WTC11 (cell line): ENCODE measurements at regions not wholly inside any gene's neighbourhood (a gene's known extent, or its start where the extent isn't known, plus 50 kb on each side); places are given as distances from the start of the nearest gene placed in this dataset.

Source experiments
- JAZF1 ChIP-seq: fragments of 250-450 bp; sonication (Bioruptor Pico); IDR thresholded peaks from 2 replicates; pipeline ENCODE4 v1.9.0; 2021; ENCODE audit warnings: moderate library complexity, mild to moderate bottlenecking, inconsistent platforms
- NR2C2 ChIP-seq: sonication (generic); formaldehyde crosslinking; IDR thresholded peaks from 2 replicates; pipeline ENCODE4 v1.8.0; 2022; ENCODE audit warnings: mild to moderate bottlenecking, missing genetic modification reagents
- TF ChIP-seq, protein P1 (sequence below): fragments of 250-450 bp; sonication (Bioruptor Pico); IDR thresholded peaks from 2 replicates; pipeline ENCODE4 v1.9.0; 2021; ENCODE audit warnings: mild to moderate bottlenecking, borderline replicate concordance
- TF ChIP-seq, protein P2 (sequence below): sonication (generic); formaldehyde crosslinking; conservative IDR thresholded peaks from 2 replicates; pipeline ENCODE4 v1.8.1; 2022; ENCODE audit warnings: mild to moderate bottlenecking, missing genetic modification reagents
- TF ChIP-seq, protein P3 (sequence below): fragments of 250-450 bp; sonication (Bioruptor Pico); IDR thresholded peaks from 2 replicates; pipeline ENCODE4 v2.1.2; 2022; ENCODE audit warnings: mild to moderate bottlenecking, moderate library complexity
- TF ChIP-seq, protein P4 (sequence below): sonication (generic); formaldehyde crosslinking; IDR thresholded peaks from 2 replicates; pipeline ENCODE4 v1.8.1; 2022; ENCODE audit warnings: low read depth, missing genetic modification reagents, borderline replicate concordance
- TF ChIP-seq, protein P5 (sequence below): fragments of 250-450 bp; sonication (Bioruptor Pico); IDR thresholded peaks from 2 replicates; pipeline ENCODE4 v1.9.0; 2021; ENCODE audit warnings: mild to moderate bottlenecking
- TF ChIP-seq, protein P6 (sequence below): sonication (generic); formaldehyde crosslinking; conservative IDR thresholded peaks from 2 replicates; pipeline ENCODE4 v1.8.1; 2023; ENCODE audit warnings: mild to moderate bottlenecking, low read depth, missing genetic modification reagents, moderate library complexity
- TF ChIP-seq, protein P7 (sequence below): sonication (generic); formaldehyde crosslinking; IDR thresholded peaks from 2 replicates; pipeline ENCODE4 v1.8.1; 2023; ENCODE audit warnings: mild to moderate bottlenecking, missing genetic modification reagents, moderate library complexity
- TF ChIP-seq, protein P8 (sequence below): sonication (generic); formaldehyde crosslinking; IDR thresholded peaks from 2 replicates; pipeline ENCODE4 v1.8.1; 2023; ENCODE audit warnings: mild to moderate bottlenecking, moderate library complexity, missing genetic modification reagents

DNA sequence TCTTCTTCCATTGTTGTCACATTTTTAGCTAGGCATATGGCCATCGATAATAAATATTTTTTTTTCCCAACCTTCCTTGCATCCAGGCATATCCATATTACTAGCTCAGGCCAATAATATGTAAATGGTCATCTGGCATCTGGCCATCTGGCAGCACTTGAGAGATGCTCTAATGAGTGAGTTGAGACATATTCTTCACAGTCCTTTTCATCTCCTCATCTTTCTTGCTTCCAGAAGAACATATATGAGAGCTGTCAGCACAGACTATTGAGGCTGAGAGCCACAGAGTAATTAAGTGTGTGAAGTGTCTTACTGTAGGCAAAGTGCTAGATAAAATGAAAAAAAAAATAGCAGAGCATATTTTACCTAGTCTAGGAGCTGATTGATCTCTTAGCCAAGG lies 628.4 kb upstream of the TMPRSS15 start (continued):
- TF ChIP-seq, protein P1, sequence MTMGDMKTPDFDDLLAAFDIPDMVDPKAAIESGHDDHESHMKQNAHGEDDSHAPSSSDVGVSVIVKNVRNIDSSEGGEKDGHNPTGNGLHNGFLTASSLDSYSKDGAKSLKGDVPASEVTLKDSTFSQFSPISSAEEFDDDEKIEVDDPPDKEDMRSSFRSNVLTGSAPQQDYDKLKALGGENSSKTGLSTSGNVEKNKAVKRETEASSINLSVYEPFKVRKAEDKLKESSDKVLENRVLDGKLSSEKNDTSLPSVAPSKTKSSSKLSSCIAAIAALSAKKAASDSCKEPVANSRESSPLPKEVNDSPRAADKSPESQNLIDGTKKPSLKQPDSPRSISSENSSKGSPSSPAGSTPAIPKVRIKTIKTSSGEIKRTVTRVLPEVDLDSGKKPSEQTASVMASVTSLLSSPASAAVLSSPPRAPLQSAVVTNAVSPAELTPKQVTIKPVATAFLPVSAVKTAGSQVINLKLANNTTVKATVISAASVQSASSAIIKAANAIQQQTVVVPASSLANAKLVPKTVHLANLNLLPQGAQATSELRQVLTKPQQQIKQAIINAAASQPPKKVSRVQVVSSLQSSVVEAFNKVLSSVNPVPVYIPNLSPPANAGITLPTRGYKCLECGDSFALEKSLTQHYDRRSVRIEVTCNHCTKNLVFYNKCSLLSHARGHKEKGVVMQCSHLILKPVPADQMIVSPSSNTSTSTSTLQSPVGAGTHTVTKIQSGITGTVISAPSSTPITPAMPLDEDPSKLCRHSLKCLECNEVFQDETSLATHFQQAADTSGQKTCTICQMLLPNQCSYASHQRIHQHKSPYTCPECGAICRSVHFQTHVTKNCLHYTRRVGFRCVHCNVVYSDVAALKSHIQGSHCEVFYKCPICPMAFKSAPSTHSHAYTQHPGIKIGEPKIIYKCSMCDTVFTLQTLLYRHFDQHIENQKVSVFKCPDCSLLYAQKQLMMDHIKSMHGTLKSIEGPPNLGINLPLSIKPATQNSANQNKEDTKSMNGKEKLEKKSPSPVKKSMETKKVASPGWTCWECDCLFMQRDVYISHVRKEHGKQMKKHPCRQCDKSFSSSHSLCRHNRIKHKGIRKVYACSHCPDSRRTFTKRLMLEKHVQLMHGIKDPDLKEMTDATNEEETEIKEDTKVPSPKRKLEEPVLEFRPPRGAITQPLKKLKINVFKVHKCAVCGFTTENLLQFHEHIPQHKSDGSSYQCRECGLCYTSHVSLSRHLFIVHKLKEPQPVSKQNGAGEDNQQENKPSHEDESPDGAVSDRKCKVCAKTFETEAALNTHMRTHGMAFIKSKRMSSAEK = no peak
- TF ChIP-seq, protein P2, sequence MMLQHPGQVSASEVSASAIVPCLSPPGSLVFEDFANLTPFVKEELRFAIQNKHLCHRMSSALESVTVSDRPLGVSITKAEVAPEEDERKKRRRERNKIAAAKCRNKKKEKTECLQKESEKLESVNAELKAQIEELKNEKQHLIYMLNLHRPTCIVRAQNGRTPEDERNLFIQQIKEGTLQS (CRISPR knock-in tag) = no peak
- TF ChIP-seq, protein P3, sequence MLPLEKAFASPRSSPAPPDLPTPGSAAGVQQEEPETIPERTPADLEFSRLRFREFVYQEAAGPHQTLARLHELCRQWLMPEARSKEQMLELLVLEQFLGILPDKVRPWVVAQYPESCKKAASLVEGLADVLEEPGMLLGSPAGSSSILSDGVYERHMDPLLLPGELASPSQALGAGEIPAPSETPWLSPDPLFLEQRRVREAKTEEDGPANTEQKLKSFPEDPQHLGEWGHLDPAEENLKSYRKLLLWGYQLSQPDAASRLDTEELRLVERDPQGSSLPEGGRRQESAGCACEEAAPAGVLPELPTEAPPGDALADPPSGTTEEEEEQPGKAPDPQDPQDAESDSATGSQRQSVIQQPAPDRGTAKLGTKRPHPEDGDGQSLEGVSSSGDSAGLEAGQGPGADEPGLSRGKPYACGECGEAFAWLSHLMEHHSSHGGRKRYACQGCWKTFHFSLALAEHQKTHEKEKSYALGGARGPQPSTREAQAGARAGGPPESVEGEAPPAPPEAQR (CRISPR knock-in tag) = no peak
- TF ChIP-seq, protein P4, sequence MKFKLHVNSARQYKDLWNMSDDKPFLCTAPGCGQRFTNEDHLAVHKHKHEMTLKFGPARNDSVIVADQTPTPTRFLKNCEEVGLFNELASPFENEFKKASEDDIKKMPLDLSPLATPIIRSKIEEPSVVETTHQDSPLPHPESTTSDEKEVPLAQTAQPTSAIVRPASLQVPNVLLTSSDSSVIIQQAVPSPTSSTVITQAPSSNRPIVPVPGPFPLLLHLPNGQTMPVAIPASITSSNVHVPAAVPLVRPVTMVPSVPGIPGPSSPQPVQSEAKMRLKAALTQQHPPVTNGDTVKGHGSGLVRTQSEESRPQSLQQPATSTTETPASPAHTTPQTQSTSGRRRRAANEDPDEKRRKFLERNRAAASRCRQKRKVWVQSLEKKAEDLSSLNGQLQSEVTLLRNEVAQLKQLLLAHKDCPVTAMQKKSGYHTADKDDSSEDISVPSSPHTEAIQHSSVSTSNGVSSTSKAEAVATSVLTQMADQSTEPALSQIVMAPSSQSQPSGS (CRISPR knock-in tag) = no peak
- TF ChIP-seq, protein P5, sequence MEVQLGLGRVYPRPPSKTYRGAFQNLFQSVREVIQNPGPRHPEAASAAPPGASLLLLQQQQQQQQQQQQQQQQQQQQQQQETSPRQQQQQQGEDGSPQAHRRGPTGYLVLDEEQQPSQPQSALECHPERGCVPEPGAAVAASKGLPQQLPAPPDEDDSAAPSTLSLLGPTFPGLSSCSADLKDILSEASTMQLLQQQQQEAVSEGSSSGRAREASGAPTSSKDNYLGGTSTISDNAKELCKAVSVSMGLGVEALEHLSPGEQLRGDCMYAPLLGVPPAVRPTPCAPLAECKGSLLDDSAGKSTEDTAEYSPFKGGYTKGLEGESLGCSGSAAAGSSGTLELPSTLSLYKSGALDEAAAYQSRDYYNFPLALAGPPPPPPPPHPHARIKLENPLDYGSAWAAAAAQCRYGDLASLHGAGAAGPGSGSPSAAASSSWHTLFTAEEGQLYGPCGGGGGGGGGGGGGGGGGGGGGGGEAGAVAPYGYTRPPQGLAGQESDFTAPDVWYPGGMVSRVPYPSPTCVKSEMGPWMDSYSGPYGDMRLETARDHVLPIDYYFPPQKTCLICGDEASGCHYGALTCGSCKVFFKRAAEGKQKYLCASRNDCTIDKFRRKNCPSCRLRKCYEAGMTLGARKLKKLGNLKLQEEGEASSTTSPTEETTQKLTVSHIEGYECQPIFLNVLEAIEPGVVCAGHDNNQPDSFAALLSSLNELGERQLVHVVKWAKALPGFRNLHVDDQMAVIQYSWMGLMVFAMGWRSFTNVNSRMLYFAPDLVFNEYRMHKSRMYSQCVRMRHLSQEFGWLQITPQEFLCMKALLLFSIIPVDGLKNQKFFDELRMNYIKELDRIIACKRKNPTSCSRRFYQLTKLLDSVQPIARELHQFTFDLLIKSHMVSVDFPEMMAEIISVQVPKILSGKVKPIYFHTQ (CRISPR knock-in tag) = no peak
- TF ChIP-seq, protein P6, sequence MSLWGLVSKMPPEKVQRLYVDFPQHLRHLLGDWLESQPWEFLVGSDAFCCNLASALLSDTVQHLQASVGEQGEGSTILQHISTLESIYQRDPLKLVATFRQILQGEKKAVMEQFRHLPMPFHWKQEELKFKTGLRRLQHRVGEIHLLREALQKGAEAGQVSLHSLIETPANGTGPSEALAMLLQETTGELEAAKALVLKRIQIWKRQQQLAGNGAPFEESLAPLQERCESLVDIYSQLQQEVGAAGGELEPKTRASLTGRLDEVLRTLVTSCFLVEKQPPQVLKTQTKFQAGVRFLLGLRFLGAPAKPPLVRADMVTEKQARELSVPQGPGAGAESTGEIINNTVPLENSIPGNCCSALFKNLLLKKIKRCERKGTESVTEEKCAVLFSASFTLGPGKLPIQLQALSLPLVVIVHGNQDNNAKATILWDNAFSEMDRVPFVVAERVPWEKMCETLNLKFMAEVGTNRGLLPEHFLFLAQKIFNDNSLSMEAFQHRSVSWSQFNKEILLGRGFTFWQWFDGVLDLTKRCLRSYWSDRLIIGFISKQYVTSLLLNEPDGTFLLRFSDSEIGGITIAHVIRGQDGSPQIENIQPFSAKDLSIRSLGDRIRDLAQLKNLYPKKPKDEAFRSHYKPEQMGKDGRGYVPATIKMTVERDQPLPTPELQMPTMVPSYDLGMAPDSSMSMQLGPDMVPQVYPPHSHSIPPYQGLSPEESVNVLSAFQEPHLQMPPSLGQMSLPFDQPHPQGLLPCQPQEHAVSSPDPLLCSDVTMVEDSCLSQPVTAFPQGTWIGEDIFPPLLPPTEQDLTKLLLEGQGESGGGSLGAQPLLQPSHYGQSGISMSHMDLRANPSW = no peak
- TF ChIP-seq NR2C2 (CRISPR knock-in tag) (no peak), JAZF1 (CRISPR knock-in tag) (no peak)
- TF ChIP-seq, protein P7, sequence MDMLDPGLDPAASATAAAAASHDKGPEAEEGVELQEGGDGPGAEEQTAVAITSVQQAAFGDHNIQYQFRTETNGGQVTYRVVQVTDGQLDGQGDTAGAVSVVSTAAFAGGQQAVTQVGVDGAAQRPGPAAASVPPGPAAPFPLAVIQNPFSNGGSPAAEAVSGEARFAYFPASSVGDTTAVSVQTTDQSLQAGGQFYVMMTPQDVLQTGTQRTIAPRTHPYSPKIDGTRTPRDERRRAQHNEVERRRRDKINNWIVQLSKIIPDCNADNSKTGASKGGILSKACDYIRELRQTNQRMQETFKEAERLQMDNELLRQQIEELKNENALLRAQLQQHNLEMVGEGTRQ (CRISPR knock-in tag) = no peak
- TF ChIP-seq, protein P8, sequence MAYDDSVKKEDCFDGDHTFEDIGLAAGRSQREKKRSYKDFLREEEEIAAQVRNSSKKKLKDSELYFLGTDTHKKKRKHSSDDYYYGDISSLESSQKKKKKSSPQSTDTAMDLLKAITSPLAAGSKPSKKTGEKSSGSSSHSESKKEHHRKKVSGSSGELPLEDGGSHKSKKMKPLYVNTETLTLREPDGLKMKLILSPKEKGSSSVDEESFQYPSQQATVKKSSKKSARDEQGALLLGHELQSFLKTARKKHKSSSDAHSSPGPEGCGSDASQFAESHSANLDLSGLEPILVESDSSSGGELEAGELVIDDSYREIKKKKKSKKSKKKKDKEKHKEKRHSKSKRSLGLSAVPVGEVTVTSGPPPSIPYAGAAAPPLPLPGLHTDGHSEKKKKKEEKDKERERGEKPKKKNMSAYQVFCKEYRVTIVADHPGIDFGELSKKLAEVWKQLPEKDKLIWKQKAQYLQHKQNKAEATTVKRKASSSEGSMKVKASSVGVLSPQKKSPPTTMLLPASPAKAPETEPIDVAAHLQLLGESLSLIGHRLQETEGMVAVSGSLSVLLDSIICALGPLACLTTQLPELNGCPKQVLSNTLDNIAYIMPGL = no peak
